SU-DHL-6 (cell line): ENCODE measurements at regions not wholly inside any gene's neighbourhood (a gene's known extent, or its start where the extent isn't known, plus 50 kb on each side); places are given as distances from the start of the nearest gene placed in this dataset.

Source experiments
- CTCF ChIP-seq: fragments of 200-600 bp; sonication (generic); IDR thresholded peaks from one replicate; pipeline ENCODE4 v1.5.1; 2017; ENCODE audit warnings: antibody characterized with exemption, mild to moderate bottlenecking, low read length, moderate library complexity; ENCODE audit not compliant: insufficient read depth, poor library complexity, severe bottlenecking
- EZH2phosphoT487 ChIP-seq: fragments of 200-600 bp; sonication (generic), shearing (Covaris generic); conservative IDR thresholded peaks from 2 replicates; pipeline ENCODE4 v1.6.1; 2018; ENCODE audit warnings: mild to moderate bottlenecking, antibody characterized with exemption, low read length, moderate library complexity, mixed read lengths

GRCh38 chr12:131505561-131505960 lies 205.3 kb upstream of the SFSWAP start:
- TF ChIP-seq CTCF: no peak
- no peak for TF ChIP-seq EZH2phosphoT487
